ENCODE measurements at regions not wholly inside any gene's neighbourhood (a gene's known extent, or its start where the extent isn't known, plus 50 kb on each side); places are given as distances from the start of the nearest gene placed in this dataset.

- H3K4me3 ChIP-seq = peak overlapping the region; percentile 8 to 46 (median 29)
These were observed 208.4 kb upstream of the MARCKS start for GRCh38 chr6:113648698-113649097.

GRCh38 chr6:113649276-113649675, 207.9 kb upstream of the MARCKS start:
- WGBS, 2 donors = 18 to 26% methylated on average over 6 of the region's 6 CpGs
- intact Hi-C loops (cut with DNase I) = no loop called here
- H3K4me1 ChIP-seq = peaks cover 9 to 90% (median 20%) of the 10 kb centered on the region in 3 donors
- H3K9me3 ChIP-seq = no peaks in the 10 kb centered on the region
- H3K4me3 ChIP-seq = peak overlapping the region; percentile 8 to 46 (median 29)
- peak overlapping the region; percentile 64 to 86 (median 74) for H3K27ac ChIP-seq
- no peak for TF ChIP-seq POLR2A (IDR thresholded peaks at IDR 0.05)
- no peak for TF ChIP-seq CTCF (IDR thresholded peaks at IDR 0.05)
- H3K36me3 ChIP-seq = no peaks in the 10 kb centered on the region
- H3K27me3 ChIP-seq = no peaks in the 10 kb centered on the region
- DNase-seq = no peak

More at GRCh38 chr6:113648698-113649097, 208.4 kb upstream of the MARCKS start:
- 27 to 50% methylated on average over 1 of the region's 1 CpG for WGBS, 2 donors
- intact Hi-C loops (cut with DNase I) = no loop called here
- no peak for DNase-seq
- Histone ChIP-seq H3K4me1 (peaks cover 9 to 90% (median 20%) of the 10 kb centered on the region in 3 donors), H3K9me3 (no peaks in the 10 kb centered on the region), H3K27ac (peak overlapping the region; percentile 64 to 86 (median 74)), H3K36me3 (no peaks in the 10 kb centered on the region), H3K27me3 (no peaks in the 10 kb centered on the region)
- TF ChIP-seq CTCF (IDR thresholded peaks at IDR 0.05) (no peak), POLR2A (IDR thresholded peaks at IDR 0.05) (no peak)

GRCh38 chr6:113649880-113650609, 207.1 kb upstream of the MARCKS start:
- 31 to 37% methylated on average over 6 of the region's 6 CpGs for WGBS, 2 donors
- intact Hi-C loops (cut with DNase I) = no loop called here
- Histone ChIP-seq H3K4me1 (peaks cover 9 to 90% (median 18%) of the 10 kb centered on the region in 3 donors), H3K4me3 (peak overlapping the region in 2 of 4 donors; percentile 27 to 46), H3K36me3 (no peaks in the 10 kb centered on the region), H3K9me3 (no peaks in the 10 kb centered on the region), H3K27me3 (no peaks in the 10 kb centered on the region), H3K27ac (peak overlapping the region; percentile 64 to 86 (median 74))
- DNase-seq = no peak
- no peak for TF ChIP-seq POLR2A (IDR thresholded peaks at IDR 0.05)
- TF ChIP-seq CTCF (IDR thresholded peaks at IDR 0.05) = no peak

GRCh38 chr6:113650610-113650979, 206.6 kb upstream of the MARCKS start:
- 53 to 65% methylated on average over 8 of the region's 8 CpGs for WGBS, 2 donors
- Histone ChIP-seq H3K27me3 (no peaks in the 10 kb centered on the region), H3K4me3 (no peak overlapping the region), H3K4me1 (peaks cover 9 to 90% (median 18%) of the 10 kb centered on the region in 3 donors), H3K27ac (peak overlapping the region; percentile 64 to 86 (median 74)), H3K36me3 (no peaks in the 10 kb centered on the region), H3K9me3 (no peaks in the 10 kb centered on the region)
- intact Hi-C loops (cut with DNase I) = no loop called here
- TF ChIP-seq POLR2A (IDR thresholded peaks at IDR 0.05) = no peak
- TF ChIP-seq CTCF (IDR thresholded peaks at IDR 0.05) = no peak
- DNase-seq = no peak

GRCh38 chr6:113651120-113651519, 206.0 kb upstream of the MARCKS start:
- Histone ChIP-seq H3K4me3 (no peak overlapping the region), H3K27ac (peak overlapping the region; percentile 64 to 86 (median 74)), H3K4me1 (peaks cover 9 to 90% (median 18%) of the 10 kb centered on the region in 3 donors), H3K36me3 (no peaks in the 10 kb centered on the region), H3K9me3 (no peaks in the 10 kb centered on the region), H3K27me3 (no peaks in the 10 kb centered on the region)
- TF ChIP-seq CTCF (IDR thresholded peaks at IDR 0.05) = no peak
- TF ChIP-seq POLR2A (IDR thresholded peaks at IDR 0.05) = no peak
- no peak for DNase-seq
- intact Hi-C loops (cut with DNase I) = no loop called here
- 36 to 46% methylated on average over 3 to 4 of the region's 4 CpGs for WGBS, 2 donors

Data from esophagus squamous epithelium (tissue), 5 donors.